ENCODE measurements at regions not wholly inside any gene's neighbourhood (a gene's known extent, or its start where the extent isn't known, plus 50 kb on each side); places are given as distances from the start of the nearest gene placed in this dataset.
A peak's percentile ranks its signal among the peaks of the same experiment; 100 is the strongest.

- no peak overlapping the region for H3K4me3 ChIP-seq (ENCODE audit: low read depth, low read length, poor library complexity, severe bottlenecking)
- no peaks in the 10 kb centered on the region for H4K20me1 ChIP-seq (ENCODE audit: insufficient read depth, low read length)
- H3K4me2 ChIP-seq (ENCODE audit: low read length): peak overlapping the region; percentile 47
- no peaks in the 10 kb centered on the region for H3K9me2 ChIP-seq (ENCODE audit: insufficient read depth, low read length)
- intact Hi-C loops (cut with micrococcal nuclease; ENCODE audit: unreplicated experiment): no loop called here
- CTCF ChIA-PET (ENCODE audit: unreplicated experiment): interaction anchor here (0.6 to 0.7 kb wide), 3 partner anchors 32 to 93 kb away, joined by 3 to 6 read pairs (median 4); no protein-coding TSS in a partner anchor
- peak overlapping the region; percentile 49; the same call in 1 of the 2 replicates for H2AFZ ChIP-seq (ENCODE audit: low read length)
- H3K27ac ChIP-seq (ENCODE audit: low read depth, low read length, poor library complexity, severe bottlenecking): peak overlapping the region; percentile 93
- POLR2A ChIA-PET: interaction anchor here (0.8 to 2.5 kb wide), 6 partner anchors 29 to 85 kb away, joined by 3 to 11 read pairs (median 3); no protein-coding TSS in a partner anchor
- H3K9me3 ChIP-seq (ENCODE audit: low read length): no peaks in the 10 kb centered on the region
- peaks cover 79% of the 10 kb centered on the region for H3K4me1 ChIP-seq (ENCODE audit: insufficient read depth, low read length, poor library complexity, severe bottlenecking)
- H3K36me3 ChIP-seq (ENCODE audit: insufficient read depth, low read length): no peaks in the 10 kb centered on the region
- H3K79me2 ChIP-seq (ENCODE audit: insufficient read depth, low read depth, low read length): no peaks in the 10 kb centered on the region
- TF ChIP-seq EZH2phosphoT487 (IDR thresholded peaks at IDR 0.05; ENCODE audit: borderline replicate concordance, low read depth, low read length): no peak
- TF ChIP-seq CTCF (conservative IDR thresholded peaks at IDR 0.05; ENCODE audit: low read length): no peak
- no TSS peak for BruUV-seq (replicated peaks)
- peak; percentile 60 for DNase-seq (ENCODE audit: low spot score)
Measured at GRCh38 chr2:43136011-43136799, 90.2 kb downstream of the ZFP36L2 start.

- CTCF ChIA-PET (ENCODE audit: unreplicated experiment): interaction anchor here (0.6 to 0.7 kb wide), 2 partner anchors 33 to 93 kb away, joined by 3 to 6 read pairs; no protein-coding TSS in a partner anchor
- Histone ChIP-seq H3K9me3 (ENCODE audit: low read length) (no peaks in the 10 kb centered on the region), H3K27ac (ENCODE audit: low read depth, low read length, poor library complexity, severe bottlenecking) (peak overlapping the region; percentile 93), H3K36me3 (ENCODE audit: insufficient read depth, low read length) (no peaks in the 10 kb centered on the region), H3K79me2 (ENCODE audit: insufficient read depth, low read depth, low read length) (no peaks in the 10 kb centered on the region), H2AFZ (ENCODE audit: low read length) (peak overlapping the region; percentile 49; the same call in 1 of the 2 replicates), H4K20me1 (ENCODE audit: insufficient read depth, low read length) (no peaks in the 10 kb centered on the region), H3K4me2 (ENCODE audit: low read length) (peak overlapping the region; percentile 47), H3K4me1 (ENCODE audit: insufficient read depth, low read length, poor library complexity, severe bottlenecking) (peaks cover 86% of the 10 kb centered on the region), H3K4me3 (ENCODE audit: low read depth, low read length, poor library complexity, severe bottlenecking) (no peak overlapping the region), H3K9me2 (ENCODE audit: insufficient read depth, low read length) (no peaks in the 10 kb centered on the region)
- TF ChIP-seq CTCF (conservative IDR thresholded peaks at IDR 0.05; ENCODE audit: low read length): no peak
- TF ChIP-seq EZH2phosphoT487 (IDR thresholded peaks at IDR 0.05; ENCODE audit: borderline replicate concordance, low read depth, low read length): no peak
- intact Hi-C loops (cut with micrococcal nuclease; ENCODE audit: unreplicated experiment): no loop called here
- POLR2A ChIA-PET: interaction anchor here (0.6 to 2.5 kb wide), 7 partner anchors 29 to 185 kb away, joined by 3 to 11 read pairs (median 3); no protein-coding TSS in a partner anchor
- no peak for DNase-seq (ENCODE audit: low spot score)
- no TSS peak for BruUV-seq (replicated peaks)
Measured at GRCh38 chr2:43135583-43135982, 90.8 kb downstream of the ZFP36L2 start.

- Histone ChIP-seq H3K4me3 (ENCODE audit: low read depth, low read length, poor library complexity, severe bottlenecking) (peak overlapping the region; percentile 13), H2AFZ (ENCODE audit: low read length) (peak overlapping the region; percentile 71; the same call in 1 of the 2 replicates), H3K36me3 (ENCODE audit: insufficient read depth, low read length) (no peaks in the 10 kb centered on the region), H3K4me2 (ENCODE audit: low read length) (peak overlapping the region; percentile 53), H3K9me2 (ENCODE audit: insufficient read depth, low read length) (no peaks in the 10 kb centered on the region), H4K20me1 (ENCODE audit: insufficient read depth, low read length) (no peaks in the 10 kb centered on the region), H3K9me3 (ENCODE audit: low read length) (no peaks in the 10 kb centered on the region), H3K79me2 (ENCODE audit: insufficient read depth, low read depth, low read length) (no peaks in the 10 kb centered on the region), H3K4me1 (ENCODE audit: insufficient read depth, low read length, poor library complexity, severe bottlenecking) (peaks cover 92% of the 10 kb centered on the region), H3K27ac (ENCODE audit: low read depth, low read length, poor library complexity, severe bottlenecking) (peak overlapping the region; percentile 93)
- TF ChIP-seq EZH2phosphoT487 (IDR thresholded peaks at IDR 0.05; ENCODE audit: borderline replicate concordance, low read depth, low read length): no peak
- no peak for TF ChIP-seq CTCF (conservative IDR thresholded peaks at IDR 0.05; ENCODE audit: low read length)
- no peak for DNase-seq (ENCODE audit: low spot score)
- POLR2A ChIA-PET: interaction anchor here (0.7 to 4.9 kb wide), 8 partner anchors 36 to 150 kb away, joined by 3 to 50 read pairs (median 7); partner anchors contain the start of gene ZFP36L2
- no TSS peak for BruUV-seq (replicated peaks)
- CTCF ChIA-PET (ENCODE audit: unreplicated experiment): interaction anchor here (1.5 kb wide), 1 partner anchor 46 kb away, joined by 5 read pairs; no protein-coding TSS in a partner anchor
- intact Hi-C loops (cut with micrococcal nuclease; ENCODE audit: unreplicated experiment): no loop called here
Measured at GRCh38 chr2:43134571-43134889, 91.9 kb downstream of the ZFP36L2 start.

Data from OCI-LY7 (cell line).